ENCODE measurements at regions not wholly inside any gene's neighbourhood (a gene's known extent, or its start where the extent isn't known, plus 50 kb on each side); places are given as distances from the start of the nearest gene placed in this dataset.

- TF ChIP-seq PKNOX1 (IDR thresholded peaks at IDR 0.05) (no peak), CCAR2 (IDR thresholded peaks at IDR 0.05; ENCODE audit: low read depth, low read length) (no peak), CTCF (IDR thresholded peaks at IDR 0.05 in 2 of 3, conservative IDR thresholded peaks at IDR 0.05 in 1 of 3; ENCODE audit: insufficient read depth in 2 of 3, low read depth in 1 of 3, low read length in 3 of 3) (no peak), CHD1 (IDR thresholded peaks at IDR 0.05; ENCODE audit: low read length) (no peak), HDAC2 (IDR thresholded peaks at IDR 0.05) (no peak), EGR1 (conservative IDR thresholded peaks at IDR 0.05) (no peak), ZNF121 (CRISPR knock-in tag; conservative IDR thresholded peaks at IDR 0.05) (no peak), MAFK (IDR thresholded peaks at IDR 0.05; ENCODE audit: low read length) (no peak), POLR2AphosphoS2 (IDR thresholded peaks at IDR 0.05; ENCODE audit: low read length) (no peak)
Measured at GRCh38 chr1:99082366-99082765, 77.7 kb upstream of the PLPPR5 start.

Measured in K562 (cell line).